PC-9 (cell line): ENCODE measurements at regions not wholly inside any gene's neighbourhood (a gene's known extent, or its start where the extent isn't known, plus 50 kb on each side); places are given as distances from the start of the nearest gene placed in this dataset.

Experiments
- CTCF ChIP-seq: fragments of 200-600 bp; sonication (generic); conservative IDR thresholded peaks from 2 replicates; pipeline ENCODE4 v1.6.1; 2017; ENCODE audit warnings: mixed run types, antibody characterized with exemption, mild to moderate bottlenecking, moderate library complexity
- EZH2 ChIP-seq: fragments of 200-600 bp; sonication (generic); IDR thresholded peaks from 2 replicates; pipeline ENCODE4 v1.8.0; 2017; ENCODE audit warnings: antibody characterized with exemption, low read depth

GRCh38 chr13:109870274-109870673, 83.9 kb upstream of the IRS2 start:
- TF ChIP-seq CTCF (no peak), EZH2 (no peak)
